ENCODE measurements at regions not wholly inside any gene's neighbourhood (a gene's known extent, or its start where the extent isn't known, plus 50 kb on each side); places are given as distances from the start of the nearest gene placed in this dataset.
A peak's percentile ranks its signal among the peaks of the same experiment; 100 is the strongest.
"Not testable (repeated sequence)": the region's sequence is repeated elsewhere in the genome, so short reads cannot be mapped to it uniquely, and the experiment has no call there.

DNA sequence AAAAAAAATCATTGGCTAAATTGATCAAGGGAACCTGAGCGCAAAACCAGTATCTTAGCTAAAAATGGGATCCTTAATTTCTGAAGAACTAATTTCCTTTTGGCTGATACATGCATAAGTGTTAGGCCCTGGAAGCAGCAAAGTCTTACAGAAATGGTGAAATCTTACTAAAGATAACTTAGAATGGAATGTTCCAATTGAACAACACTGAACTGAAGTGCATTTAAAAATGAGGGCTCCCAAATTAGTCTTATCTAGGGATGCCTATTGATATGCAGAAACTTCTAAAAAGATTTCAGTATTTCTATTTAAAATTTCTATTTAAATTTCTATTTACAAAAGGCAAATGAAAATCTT is 120.7 kb upstream of the BANK1 start:
- no peak for DNase-seq

DNA sequence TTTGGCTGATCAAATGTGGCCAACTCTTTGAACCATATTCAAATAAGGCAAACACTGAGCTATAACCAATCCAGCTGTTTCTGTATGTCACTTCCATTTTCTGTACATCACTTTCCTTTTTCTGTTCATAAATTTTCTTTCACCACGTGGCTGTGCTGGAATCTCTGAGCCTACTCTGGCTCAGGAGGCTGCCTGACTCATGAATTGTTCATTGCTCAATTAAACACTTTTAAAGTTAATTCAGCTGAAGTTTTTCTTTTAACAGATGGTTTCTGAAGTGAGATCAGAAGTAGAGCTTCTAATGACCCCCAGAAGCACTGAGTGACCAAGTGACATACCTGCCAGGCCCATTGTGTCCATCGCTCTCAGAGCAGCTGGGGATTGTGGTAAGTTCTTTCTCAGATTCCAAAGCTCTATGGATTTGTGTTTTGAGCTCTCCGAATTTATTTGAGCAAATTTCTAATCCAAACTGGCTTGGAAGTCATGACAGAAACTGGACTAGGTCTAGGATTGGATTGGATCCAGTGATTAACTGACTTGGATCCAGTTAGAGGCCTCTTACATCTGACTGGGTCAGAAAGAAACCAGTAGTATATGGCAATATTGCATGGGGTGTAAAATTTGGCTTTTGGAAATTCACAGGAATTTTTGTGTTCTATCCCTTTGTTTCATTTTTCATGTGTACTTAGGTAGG is 121.2 kb upstream of the BANK1 start:
- no peak for DNase-seq

DNA sequence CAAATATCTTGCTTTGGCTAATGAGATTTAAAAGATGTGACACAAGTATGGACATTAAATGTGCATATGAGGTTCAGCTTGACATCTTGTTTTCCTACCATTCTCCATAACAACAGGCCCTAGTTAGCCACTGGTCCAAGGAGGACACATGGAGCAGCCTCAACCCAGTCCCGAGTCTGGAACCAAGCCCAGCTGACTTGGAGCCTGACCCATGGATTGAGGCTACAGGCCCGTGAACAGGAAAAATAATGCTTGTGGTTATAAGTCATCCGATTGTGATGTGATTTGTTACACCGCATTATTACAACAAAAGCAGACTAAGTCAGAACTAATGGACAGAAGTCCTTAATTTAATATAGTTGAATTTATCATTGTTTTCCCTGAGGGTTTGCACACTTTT is 123.2 kb upstream of the BANK1 start:
- no peak for DNase-seq

DNA sequence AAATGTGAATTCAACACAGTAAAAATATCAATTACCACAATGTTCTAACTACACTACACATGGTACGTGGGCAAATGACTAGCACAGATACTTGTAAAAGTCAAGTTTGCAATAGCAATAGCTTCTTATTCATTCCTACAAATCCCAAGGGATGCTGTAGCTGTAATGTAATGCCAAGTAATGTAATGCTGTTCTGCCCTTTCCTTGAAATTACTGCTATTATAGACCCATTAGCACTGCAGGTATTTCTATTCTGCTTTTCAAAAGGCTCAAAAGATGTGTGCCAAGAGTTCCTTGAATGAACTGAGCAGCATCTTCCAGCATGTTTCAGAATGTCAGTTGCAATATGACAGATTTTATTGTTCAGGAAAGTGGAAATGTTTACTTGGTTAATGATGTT is 129.9 kb upstream of the BANK1 start:
- DNase-seq = peak; percentile 82

DNA sequence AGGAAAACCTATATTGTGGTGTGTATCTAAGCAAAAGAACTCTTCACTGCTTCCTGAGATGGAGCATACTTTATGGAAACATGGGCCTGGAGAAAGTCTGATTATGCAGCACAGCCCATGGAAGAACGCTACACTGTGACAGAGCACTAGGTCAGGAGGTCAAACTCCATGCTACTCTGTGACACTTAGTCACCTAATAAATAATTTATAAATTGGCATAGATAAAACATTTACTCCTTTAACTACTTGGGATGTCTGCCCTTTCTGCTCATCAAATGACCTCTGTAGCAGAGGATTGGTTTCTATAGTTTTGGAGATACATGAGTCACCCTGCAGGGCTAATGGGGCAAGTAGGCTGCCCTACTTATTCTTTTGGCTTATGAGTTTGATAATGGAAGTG is 134.7 kb upstream of the BANK1 start:
- no peak for DNase-seq

DNA sequence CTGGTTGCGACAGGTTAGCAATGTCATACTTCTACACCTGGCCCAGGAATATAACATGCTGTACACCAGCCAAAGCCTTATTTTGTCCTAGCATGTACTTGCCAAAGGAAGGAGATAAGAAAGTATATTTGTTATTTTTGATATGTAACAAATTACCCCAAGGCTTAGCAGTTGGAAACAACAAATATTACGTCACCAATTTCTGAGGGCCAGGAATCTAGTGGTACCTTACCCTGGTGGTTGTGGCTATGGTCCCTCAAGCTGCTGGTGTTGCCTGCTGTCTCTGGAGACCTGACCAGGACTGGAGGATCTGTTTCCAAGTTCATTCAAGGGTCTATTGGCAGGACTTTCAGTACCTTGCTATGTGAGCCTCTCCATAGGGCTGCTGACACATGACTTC is 135.5 kb upstream of the BANK1 start:
- no peak for DNase-seq

DNA sequence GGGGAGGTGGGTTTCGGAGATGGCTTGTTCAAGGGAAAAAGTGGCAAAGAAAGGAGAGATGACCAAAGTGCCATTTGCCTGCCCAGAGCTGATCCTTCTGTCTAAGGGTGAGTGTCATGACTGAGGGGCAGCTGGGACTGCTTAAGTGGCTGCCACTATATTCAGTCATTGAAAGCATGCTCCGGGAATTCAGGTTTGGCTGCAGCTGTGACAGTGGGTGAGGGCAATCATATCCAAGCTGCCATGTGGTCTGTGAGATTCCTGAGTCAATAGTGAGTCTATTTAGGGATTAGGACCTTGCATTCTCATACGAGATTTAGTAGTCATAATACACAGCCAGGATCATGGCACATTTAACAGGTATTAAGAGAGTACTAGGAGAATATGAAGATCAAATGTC is 138.8 kb upstream of the BANK1 start:
- DNase-seq = no peak

DNA sequence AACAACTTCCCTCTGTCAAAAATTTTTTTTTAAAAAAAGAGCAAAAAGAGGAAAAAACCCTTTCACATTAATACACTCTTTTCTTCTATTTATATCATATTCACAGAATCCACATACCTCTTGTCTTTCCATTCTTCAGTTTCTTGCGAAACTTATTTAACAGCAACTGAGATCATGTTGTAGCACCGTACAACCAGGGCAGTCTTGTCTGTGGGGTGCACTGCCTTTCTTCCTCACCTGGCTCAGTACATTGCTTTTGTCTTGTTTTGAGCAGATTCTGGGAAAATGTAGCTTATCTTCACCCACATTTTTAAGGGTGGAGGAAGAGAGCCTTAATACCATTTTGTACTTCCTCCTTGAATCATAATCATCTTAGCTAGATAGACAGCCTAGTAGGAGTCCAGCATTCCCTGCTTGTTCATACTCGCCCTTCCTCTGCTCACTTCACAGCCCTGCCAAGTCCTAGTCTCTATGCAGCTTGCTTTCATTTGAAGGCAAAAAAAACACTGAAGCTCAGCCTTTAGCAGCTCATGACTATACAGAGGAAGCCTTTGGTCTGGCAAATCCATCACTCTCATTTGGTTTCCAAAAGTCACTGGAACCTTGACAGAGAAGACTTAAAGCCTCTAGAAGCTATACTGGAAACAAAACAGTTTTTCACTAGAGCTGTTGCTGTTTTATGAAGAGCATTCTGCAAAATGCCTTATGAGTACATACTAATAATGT is 140.6 kb upstream of the BANK1 start:
- DNase-seq = peak; percentile 53

DNA sequence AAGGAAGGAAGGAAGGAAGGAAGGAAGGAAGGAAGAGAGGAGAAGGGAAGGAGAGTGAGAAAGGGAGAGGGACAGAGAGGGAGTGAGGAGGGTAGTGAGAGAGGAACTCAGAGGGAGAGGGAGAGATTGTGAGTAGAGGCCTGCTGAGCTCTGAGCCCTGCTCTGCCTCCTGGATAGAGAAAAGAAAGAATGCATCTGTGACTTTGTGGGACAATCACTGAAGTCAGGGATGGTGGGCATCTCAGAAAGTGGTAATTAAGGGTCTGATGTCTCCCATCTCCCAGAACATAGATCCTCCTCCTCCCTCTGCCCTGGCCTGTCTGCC is 142.9 kb upstream of the BANK1 start:
- DNase-seq = no peak

DNA sequence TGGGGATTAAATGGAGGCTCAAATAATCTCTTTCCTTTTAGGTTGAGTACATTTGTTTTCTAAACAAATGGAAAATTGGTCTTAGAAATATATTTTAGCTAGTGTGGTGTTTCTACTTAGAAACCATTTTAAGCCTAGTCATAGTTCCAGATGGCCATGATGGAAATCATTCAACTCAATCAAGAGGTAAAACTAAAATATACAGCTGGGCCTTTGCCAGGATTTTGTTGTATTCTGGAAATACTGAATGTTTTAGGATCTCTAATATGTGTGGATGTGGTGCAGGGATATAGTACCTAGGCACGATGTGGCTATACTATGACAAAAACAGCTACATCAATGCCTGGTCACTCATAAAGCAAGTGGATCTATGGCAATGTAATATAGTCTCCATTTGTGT is 146.0 kb upstream of the BANK1 start:
- no peak for DNase-seq

DNA sequence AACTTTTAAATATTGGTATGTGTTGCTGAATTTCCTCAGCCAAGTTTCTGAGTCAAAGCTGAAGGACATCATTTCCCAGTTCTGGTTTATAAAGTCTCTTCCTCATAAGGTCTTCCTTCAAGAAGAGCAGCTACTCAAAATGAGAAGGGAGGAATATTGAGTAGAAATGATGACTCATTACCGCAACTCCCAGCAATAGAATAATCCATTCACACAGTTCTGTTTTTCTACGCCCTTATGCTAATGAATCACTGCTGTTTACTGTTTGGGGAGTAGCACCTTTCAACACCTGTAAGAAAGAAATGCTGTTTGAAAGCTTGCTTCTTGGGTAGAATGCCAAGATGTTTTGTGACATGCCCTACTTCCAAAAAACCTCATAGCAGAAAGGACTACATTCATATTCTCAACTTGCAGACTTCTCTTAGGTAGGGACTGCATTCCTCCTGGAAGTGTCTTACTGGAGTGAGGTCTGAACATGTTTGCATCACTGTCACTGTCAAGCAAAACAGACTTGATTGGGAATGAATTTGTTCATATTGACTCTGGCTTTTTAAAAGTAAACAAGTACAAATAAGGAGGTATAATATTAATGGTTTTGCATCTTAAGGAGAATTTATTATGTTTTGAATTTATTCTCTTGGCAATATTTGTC is 147.2 kb upstream of the BANK1 start:
- no peak for DNase-seq

DNA sequence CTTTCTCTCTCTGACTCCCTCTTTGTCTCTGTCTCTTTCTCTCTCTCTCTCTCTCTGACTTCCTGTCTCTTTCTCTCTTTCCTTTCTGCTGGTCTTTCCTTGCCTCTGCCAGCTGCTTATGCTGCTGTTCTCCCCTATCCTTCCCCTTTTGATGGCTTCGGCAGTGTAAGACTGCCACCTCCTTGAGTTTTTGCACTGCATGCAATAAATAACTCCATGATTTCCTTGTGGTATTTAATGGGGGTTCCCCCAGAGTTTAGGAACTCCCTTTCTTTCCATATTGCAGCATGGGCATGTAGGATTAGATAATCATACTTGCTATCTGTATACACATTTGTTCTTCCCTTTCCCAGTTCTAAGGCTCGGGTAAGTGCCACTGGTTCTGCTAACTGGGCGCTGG is 157.8 kb upstream of the BANK1 start:
- DNase-seq = not testable (repeated sequence)

DNA sequence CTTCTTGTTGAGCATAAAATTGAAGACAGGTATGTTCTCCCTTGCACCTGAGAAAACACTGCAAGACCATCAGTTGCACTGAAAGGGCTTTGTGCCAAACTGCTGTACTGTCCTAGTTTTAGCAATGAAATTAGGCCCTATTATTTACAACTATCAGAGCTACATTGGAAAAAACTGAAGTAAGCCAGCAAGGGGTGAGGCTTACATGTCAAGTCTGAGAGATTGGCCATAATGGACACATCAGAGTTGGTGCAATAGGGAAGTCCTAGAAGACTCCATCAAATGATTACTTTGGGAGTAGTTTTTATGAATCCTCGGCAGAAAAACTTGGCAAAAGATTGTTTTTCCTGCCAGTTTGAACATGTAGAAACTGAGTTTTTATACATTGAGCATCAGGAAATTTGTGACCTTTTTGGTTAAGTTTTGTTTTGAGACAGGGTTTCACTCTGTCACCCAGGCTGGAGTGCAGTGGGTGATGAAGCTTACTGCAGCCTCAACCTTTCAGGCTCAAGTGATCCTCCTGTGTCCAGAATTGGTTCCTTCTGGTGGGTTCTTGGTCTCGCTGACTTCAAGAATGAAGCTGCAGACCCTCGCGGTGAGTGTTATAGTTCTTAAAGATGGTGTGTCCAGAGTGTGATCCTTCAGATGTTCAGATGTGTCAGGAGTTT is 160.1 kb upstream of the BANK1 start:
- no peak for DNase-seq

DNA sequence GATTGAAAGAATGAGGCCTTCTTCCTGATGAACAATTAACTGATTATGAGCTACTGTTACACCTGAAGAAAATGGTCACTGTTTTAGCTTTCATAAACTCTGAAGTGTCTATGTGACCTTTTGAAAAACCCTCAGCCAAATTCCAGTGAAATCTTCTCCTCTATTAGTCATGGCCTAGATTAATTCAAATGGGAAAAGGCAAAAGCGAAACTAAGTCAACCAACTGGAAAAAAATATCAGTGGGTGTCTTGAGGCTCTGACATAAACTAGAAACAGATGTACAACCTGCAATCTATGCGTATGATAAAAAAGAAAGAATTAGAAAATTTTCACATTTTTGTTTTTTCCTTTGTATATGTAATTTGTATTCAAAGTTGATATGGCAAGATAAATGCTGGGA is 169.4 kb upstream of the BANK1 start:
- no peak for DNase-seq

DNA sequence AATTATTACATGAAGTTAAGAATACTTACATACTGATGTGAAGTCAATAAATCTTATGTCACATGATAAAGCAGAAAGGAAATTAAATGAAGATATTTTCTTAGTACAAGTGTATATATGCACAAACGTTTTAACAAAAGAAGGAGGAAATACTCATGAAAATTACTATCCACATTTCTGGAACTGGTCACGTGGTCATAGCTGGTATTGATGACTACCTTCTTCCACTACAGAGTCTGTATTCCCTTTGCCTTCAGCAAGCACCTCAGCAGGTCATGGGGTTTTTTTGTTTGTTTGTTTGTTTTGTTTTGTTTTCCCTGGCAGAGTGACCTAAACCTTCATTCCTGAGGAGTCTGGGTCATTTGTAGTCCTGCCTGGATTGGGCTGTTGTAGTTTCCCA is 174.9 kb upstream of the BANK1 start:
- DNase-seq = no peak

DNA sequence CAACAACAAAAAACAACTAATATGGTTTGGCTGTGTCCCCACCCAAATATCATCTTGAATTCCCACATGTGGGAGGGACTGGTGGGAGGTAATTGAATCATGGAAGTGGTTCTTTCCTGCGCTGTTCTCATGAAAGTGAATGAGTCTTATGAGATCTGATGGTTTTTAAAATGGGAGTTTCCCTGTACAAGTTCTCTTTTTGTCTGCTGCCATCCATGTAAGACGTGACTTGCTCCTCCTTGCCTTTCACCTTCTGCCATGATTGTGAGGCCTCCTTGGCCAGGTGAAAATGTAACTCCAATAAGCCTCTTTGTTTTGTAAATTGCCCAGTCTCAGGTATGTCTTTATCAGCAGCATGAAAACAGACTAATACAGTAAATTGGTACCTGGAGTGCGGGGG is 183.5 kb upstream of the BANK1 start:
- DNase-seq = not testable (repeated sequence)

DNA sequence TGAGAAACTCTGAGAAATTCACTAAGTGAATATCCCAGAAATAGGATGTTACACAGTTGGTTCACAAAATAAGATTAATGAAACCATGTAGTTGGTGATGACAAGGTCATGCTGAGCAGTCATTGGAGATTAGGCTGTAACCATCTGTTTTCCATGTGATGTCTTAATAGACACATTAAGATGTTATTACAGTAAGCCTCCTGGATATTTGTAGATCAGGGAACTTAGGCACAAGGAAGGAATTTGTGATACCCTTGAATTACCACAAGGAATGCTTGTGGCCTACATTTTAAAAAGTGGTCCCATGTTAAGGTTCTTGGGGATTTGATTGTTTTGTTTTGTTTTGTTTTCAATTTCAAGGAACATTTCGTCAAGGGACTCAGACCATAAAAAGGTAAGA is 185.6 kb upstream of the BANK1 start:
- DNase-seq = peak; percentile 20

DNA sequence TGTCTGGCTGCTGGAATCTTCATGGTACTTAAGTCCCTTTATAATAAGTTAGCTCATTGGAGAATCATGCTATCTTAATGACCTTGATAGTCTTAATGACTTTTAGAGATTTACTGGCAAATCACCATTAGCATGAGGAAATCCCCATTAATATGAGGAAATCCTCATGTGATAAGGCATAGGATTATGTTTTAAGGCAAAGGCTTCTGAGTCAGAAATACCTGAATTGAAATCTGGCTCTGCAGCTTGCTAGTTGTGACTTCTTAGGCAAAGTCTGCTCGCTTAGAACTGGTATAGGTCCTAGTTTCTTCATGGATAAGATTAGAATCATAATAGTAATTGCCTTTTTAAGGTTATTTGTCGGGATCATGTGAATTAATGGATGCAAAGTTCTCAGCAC is 190.2 kb upstream of the BANK1 start:
- DNase-seq = no peak

DNA sequence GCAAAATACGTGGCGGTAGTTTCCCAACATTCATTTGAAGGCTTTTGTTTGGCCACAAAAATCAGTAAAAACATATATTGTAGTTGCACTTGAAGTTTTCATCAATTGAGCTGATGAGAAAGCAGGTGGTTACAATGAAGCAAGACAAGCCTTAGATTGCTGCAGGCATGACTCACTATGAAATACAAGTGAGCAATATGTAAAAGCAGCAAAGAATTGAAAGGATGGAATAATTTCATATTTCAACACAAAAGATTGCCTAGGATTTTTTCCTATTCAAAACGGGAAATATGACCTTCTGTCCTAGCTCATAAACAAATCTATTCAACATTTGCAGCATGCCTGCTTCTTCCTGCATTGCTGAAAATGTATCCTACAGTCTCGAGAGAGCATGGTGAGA is 190.9 kb upstream of the BANK1 start:
- DNase-seq = no peak

DNA sequence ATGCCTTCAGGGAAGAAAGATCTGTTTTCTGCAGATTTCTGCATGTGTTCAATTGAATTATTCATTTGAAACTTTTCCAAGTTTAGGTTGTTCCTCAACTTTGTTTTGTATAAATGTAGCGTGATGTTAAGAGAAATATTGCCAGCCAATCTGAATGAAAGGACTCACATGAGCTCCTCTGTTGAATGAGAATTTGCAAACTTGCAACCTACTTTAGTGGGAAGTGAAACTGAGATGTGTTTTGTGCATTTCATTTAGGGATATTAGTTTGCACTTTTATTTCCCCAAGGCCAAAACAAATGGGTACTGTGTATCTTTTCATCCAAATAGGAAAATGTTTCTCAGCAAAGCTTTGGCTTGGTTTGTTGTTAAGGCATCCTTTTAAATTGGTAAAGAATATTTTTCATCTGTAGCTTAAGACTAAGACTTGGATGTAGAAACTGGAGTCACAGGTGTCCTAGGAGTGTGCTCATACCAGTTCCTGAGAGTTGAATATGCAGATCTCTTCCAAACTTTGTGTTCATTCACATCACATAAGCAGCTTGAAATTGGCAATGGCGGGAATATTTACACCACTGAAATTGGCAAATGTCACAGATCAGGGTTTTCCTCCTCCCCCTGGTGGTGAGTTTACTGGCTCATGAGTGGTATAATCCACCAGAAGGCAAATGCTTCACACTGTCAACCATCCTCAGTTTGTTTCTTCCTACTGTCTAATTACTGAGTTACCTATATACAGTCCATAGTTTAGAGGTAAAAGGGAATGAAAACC is 193.6 kb upstream of the BANK1 start:
- peak; percentile 15 for DNase-seq

DNA sequence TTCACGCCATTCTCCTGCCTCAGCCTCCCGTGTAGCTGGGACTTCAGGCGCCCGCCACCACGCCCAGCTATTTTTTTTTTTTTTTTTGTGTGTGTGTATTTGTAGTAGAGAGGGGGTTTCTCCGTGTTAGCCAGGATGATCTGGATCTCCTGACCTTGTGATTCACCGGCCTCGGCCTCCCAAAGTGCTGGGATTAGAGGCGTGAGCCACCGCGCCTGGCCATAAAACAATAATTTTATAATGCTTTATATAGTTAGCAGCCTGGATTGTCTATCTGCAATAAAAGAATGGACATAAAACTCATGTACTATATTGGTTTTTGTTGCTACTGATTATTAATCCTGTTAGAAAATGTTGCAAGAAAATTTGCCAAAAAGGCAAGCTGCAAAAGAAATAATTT is 195.9 kb upstream of the BANK1 start:
- DNase-seq = no peak

DNA sequence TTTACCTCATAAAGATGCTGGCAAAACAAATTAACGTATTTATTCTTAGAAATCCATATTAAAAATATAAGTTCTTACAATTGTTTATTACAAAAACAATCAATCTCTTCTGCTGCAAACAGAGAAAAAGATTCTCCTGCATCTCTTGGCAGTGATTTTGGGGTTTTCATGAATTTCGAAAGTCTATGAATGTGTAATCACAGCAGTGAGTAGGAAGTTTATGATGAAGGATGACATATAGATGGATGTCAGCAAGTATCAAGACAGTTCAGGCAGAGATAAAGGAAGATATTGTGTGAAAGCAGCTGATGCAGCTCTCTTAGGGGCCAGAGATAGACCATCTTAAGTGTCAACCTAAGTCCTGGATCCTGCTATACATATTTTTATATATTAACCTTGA is 196.9 kb upstream of the BANK1 start:
- no peak for DNase-seq

DNA sequence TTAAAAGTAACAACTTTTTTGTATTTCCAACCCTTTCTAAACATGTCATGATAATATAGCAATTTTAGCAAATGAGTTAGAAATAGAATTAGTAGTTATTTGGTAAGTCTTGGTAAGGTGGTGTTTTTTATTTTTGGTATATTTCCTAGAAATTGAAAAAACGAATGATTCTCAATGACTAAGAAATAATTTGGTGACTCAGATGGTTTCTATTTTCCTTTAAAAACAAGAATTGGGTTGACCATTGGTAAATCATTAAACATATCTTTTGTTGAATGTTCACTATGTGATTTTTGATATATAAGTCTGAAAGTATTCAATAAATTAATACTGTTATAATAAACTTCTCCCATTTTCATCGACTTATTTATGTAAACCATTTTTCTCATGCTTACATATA is 206.2 kb upstream of the BANK1 start:
- DNase-seq = no peak
